HFF-Myc (cell line): ENCODE measurements at regions not wholly inside any gene's neighbourhood (a gene's known extent, or its start where the extent isn't known, plus 50 kb on each side); places are given as distances from the start of the nearest gene placed in this dataset.

ENCODE experiments used
- DNase-seq: peaks from one replicate; pipeline ENCODE4 v3.0.0-alpha.2; 2011; ENCODE audit warnings: low read depth; ENCODE audit errors: extremely low read depth
- H3K4me3 ChIP-seq: replicated peaks from 2 replicates; pipeline ENCODE4 v1.5.1; 2011; ENCODE audit warnings: low read depth, mild to moderate bottlenecking, control low read depth, low read length
- CTCF ChIP-seq: IDR thresholded peaks from 2 replicates; pipeline ENCODE4 v1.5.1; 2012; ENCODE audit warnings: mild to moderate bottlenecking, low read depth, low read length, control low read depth; ENCODE audit errors: missing control alignments

GRCh38 chr2:12903272-12903671 lies 186.5 kb downstream of the TRIB2 start:
- H3K4me3 ChIP-seq: no peak overlapping the region
- TF ChIP-seq CTCF: no peak
- DNase-seq: no peak

- H3K4me3 ChIP-seq: no peak overlapping the region
- no peak for DNase-seq
- TF ChIP-seq CTCF: no peak
These were observed 193.7 kb downstream of the TRIB2 start for GRCh38 chr2:12910431-12910830.

GRCh38 chr2:12915787-12916186 lies 199.1 kb downstream of the TRIB2 start:
- no peak overlapping the region for H3K4me3 ChIP-seq
- no peak for DNase-seq
- TF ChIP-seq CTCF: no peak

GRCh38 chr2:12918138-12918834 lies 201.6 kb downstream of the TRIB2 start:
- no peak overlapping the region for H3K4me3 ChIP-seq
- no peak for TF ChIP-seq CTCF
- no peak for DNase-seq

GRCh38 chr2:12918835-12919445 lies 202.2 kb downstream of the TRIB2 start:
- no peak for DNase-seq
- H3K4me3 ChIP-seq: no peak overlapping the region
- TF ChIP-seq CTCF: no peak

GRCh38 chr2:12921321-12921720 lies 204.6 kb downstream of the TRIB2 start:
- TF ChIP-seq CTCF: no peak
- DNase-seq: no peak

More at GRCh38 chr2:12921321-12921720, 204.6 kb downstream of the TRIB2 start:
- H3K4me3 ChIP-seq: no peak overlapping the region
